Body of pancreas (tissue), 4 donors: ENCODE measurements at regions not wholly inside any gene's neighbourhood (a gene's known extent, or its start where the extent isn't known, plus 50 kb on each side); places are given as distances from the start of the nearest gene placed in this dataset.

Source experiments
- POLR2A ChIP-seq, 3 donors: fragments of 450-650 bp; IDR thresholded peaks; one replicate each; pipeline ENCODE4 v1.6.1; 2016; ENCODE audit warnings: antibody characterized with exemption in 3 of 3, mild to moderate bottlenecking in 2 of 3
- TF ChIP-seq, protein P1 (sequence below), 7 experiments: fragments of 450-650 bp in 4 of 7; fragments of 200-600 bp in 3 of 7; sonication (generic) in 3 of 7; IDR thresholded peaks; one replicate each; pipeline ENCODE4 v1.5.1; 2016 to 2019; ENCODE audit warnings: antibody characterized with exemption in 7 of 7

DNA sequence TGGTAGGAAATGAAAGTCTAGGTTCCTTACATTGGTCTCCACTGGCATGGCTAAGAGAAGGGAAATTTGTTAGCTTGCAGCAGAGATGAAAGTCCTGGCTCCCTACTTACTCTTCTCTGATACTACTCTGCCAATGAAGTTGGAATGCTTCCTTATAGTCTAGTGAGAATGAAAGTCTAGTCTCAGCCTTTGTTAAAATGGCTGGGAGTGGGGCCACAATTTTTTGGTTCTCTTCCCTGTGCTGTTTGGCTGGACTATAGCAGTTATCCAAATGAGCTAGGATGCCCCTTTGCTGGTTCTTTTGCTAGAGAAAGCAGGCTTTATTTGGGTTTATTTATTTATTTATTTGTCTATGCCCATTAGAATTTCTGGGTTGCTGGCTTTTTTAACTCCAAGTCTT lies 414.3 kb downstream of the AASDHPPT start:
- TF ChIP-seq, protein P1, sequence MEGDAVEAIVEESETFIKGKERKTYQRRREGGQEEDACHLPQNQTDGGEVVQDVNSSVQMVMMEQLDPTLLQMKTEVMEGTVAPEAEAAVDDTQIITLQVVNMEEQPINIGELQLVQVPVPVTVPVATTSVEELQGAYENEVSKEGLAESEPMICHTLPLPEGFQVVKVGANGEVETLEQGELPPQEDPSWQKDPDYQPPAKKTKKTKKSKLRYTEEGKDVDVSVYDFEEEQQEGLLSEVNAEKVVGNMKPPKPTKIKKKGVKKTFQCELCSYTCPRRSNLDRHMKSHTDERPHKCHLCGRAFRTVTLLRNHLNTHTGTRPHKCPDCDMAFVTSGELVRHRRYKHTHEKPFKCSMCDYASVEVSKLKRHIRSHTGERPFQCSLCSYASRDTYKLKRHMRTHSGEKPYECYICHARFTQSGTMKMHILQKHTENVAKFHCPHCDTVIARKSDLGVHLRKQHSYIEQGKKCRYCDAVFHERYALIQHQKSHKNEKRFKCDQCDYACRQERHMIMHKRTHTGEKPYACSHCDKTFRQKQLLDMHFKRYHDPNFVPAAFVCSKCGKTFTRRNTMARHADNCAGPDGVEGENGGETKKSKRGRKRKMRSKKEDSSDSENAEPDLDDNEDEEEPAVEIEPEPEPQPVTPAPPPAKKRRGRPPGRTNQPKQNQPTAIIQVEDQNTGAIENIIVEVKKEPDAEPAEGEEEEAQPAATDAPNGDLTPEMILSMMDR (IDR thresholded peaks at IDR 0.05) = no peak
- no peak for TF ChIP-seq POLR2A (IDR thresholded peaks at IDR 0.05)
